CD4-positive, CD25-positive, alpha-beta regulatory T cell (primary cell): ENCODE measurements at regions not wholly inside any gene's neighbourhood (a gene's known extent, or its start where the extent isn't known, plus 50 kb on each side); places are given as distances from the start of the nearest gene placed in this dataset.
"Not testable (repeated sequence)": the region's sequence is repeated elsewhere in the genome, so short reads cannot be mapped to it uniquely, and the experiment has no call there.

ENCODE experiments used
- ATAC-seq, 2 donors: fragments of 150-1000 bp; cut with Tn5 transposase; one replicate each; pipeline ENCODE4 v1.10.0; 2021; ENCODE audit warnings: low read depth in 2 of 2, moderate number of reproducible peaks in 2 of 2, moderate library complexity in 1 of 2
- DNase-seq, 3 donors: peaks; one replicate each; pipeline versions ENCODE4 v3.0.0 to v3.0.0-alpha.2; 2012 to 2022; ENCODE audit warnings: mixed read lengths in 1 of 3
- H3K27ac ChIP-seq: one replicate; pipeline ENCODE4 v1.7.0; 2013; ENCODE audit warnings: mild to moderate bottlenecking, low read length; ENCODE audit not compliant: insufficient read depth, poor library complexity, severe bottlenecking
- H3K27me3 ChIP-seq: one replicate; pipeline ENCODE4 v1.7.0; 2013; ENCODE audit warnings: low read length; ENCODE audit not compliant: control insufficient read depth, insufficient read depth
- H3K36me3 ChIP-seq: one replicate; pipeline ENCODE4 v1.7.0; 2013; ENCODE audit warnings: mild to moderate bottlenecking, low read length, moderate library complexity; ENCODE audit not compliant: control insufficient read depth, insufficient read depth
- H3K4me1 ChIP-seq: 2 replicates; pipeline ENCODE4 v1.7.0; 2013; ENCODE audit warnings: mild to moderate bottlenecking, low read length; ENCODE audit not compliant: insufficient read depth, control insufficient read depth, poor library complexity, severe bottlenecking
- H3K4me3 ChIP-seq: one replicate; pipeline ENCODE4 v1.7.0; 2013; ENCODE audit warnings: low read depth, mild to moderate bottlenecking, low read length, moderate library complexity
- H3K9me3 ChIP-seq, 2 experiments: 1 replicate in 1 of 2; 2 replicates in 1 of 2; pipeline ENCODE4 v1.7.0; 2013; ENCODE audit warnings: low read length in 2 of 2, mild to moderate bottlenecking in 1 of 2, moderate library complexity in 1 of 2; ENCODE audit not compliant: control insufficient read depth in 2 of 2
- H3K27ac Mint-ChIP-seq, 3 donors: one replicate each; pipeline ENCODE4 v1.8.0; 2020 to 2022; ENCODE audit warnings: mild to moderate bottlenecking in 3 of 3, mixed read lengths in 3 of 3, moderate library complexity in 2 of 3
- H3K27me3 Mint-ChIP-seq: one replicate; pipeline ENCODE4 v1.8.0; 2022; ENCODE audit warnings: mild to moderate bottlenecking, mixed read lengths
- H3K36me3 Mint-ChIP-seq: one replicate; pipeline ENCODE4 v1.8.0; 2020; ENCODE audit warnings: mixed read lengths
- H3K4me1 Mint-ChIP-seq, 4 donors: one replicate each; pipeline ENCODE4 v1.8.0; 2020 to 2022; ENCODE audit warnings: mixed read lengths in 4 of 4, mild to moderate bottlenecking in 1 of 4
- H3K4me3 Mint-ChIP-seq, 4 donors: one replicate each; pipeline ENCODE4 v1.8.0; 2020 to 2022; ENCODE audit warnings: mild to moderate bottlenecking in 4 of 4, mixed read lengths in 4 of 4, moderate library complexity in 3 of 4
- H3K9me3 Mint-ChIP-seq, 7 donors: one replicate each; pipeline ENCODE4 v1.8.0; 2020 to 2022; ENCODE audit warnings: mixed read lengths in 7 of 7, mild to moderate bottlenecking in 3 of 7, moderate library complexity in 2 of 7

- no peaks in the 10 kb centered on the region for H3K27me3 ChIP-seq
- H3K27ac ChIP-seq, result no peak overlapping the region
- ATAC-seq (no peak), DNase-seq (no peak)
- Mint-ChIP-seq H3K27me3 (no peaks in the 10 kb centered on the region), H3K9me3 (peaks cover 1 to 11% (median 5%) of the 10 kb centered on the region in 7 donors), H3K4me1 (no peaks in the 10 kb centered on the region), H3K27ac (no peak overlapping the region), H3K36me3 (no peaks in the 10 kb centered on the region), H3K4me3 (no peak overlapping the region)
- no peaks in the 10 kb centered on the region for H3K36me3 ChIP-seq
- no peaks in the 10 kb centered on the region for H3K9me3 ChIP-seq
- no peak overlapping the region for H3K4me3 ChIP-seq
- no peaks in the 10 kb centered on the region for H3K4me1 ChIP-seq
These were observed 725.4 kb upstream of the INTU start for GRCh38 chr4:126907389-126907788.

- Histone ChIP-seq H3K27ac (no peak overlapping the region), H3K4me1 (no peaks in the 10 kb centered on the region), H3K9me3 (no peaks in the 10 kb centered on the region), H3K4me3 (no peak overlapping the region), H3K27me3 (no peaks in the 10 kb centered on the region), H3K36me3 (no peaks in the 10 kb centered on the region)
- H3K27ac Mint-ChIP-seq, result no peak overlapping the region
- H3K4me1 Mint-ChIP-seq, result no peaks in the 10 kb centered on the region
- ATAC-seq (no peak), DNase-seq (no peak)
- no peak overlapping the region for H3K4me3 Mint-ChIP-seq
- no peaks in the 10 kb centered on the region for H3K27me3 Mint-ChIP-seq
- peaks cover 0 to 20% (median 12%) of the 10 kb centered on the region in 7 donors for H3K9me3 Mint-ChIP-seq
- H3K36me3 Mint-ChIP-seq, result no peaks in the 10 kb centered on the region
These were observed 716.6 kb upstream of the INTU start for GRCh38 chr4:126916049-126916625.

GRCh38 chr4:126916626-126917140, 716.1 kb upstream of the INTU start:
- DNase-seq, result no peak
- no peaks in the 10 kb centered on the region for H3K4me1 Mint-ChIP-seq
- H3K27me3 Mint-ChIP-seq, result no peaks in the 10 kb centered on the region
- H3K36me3 Mint-ChIP-seq, result no peaks in the 10 kb centered on the region
- H3K27me3 ChIP-seq, result no peaks in the 10 kb centered on the region
- peaks cover 0 to 21% (median 12%) of the 10 kb centered on the region in 7 donors for H3K9me3 Mint-ChIP-seq
- H3K36me3 ChIP-seq, result no peaks in the 10 kb centered on the region
- H3K4me3 ChIP-seq, result no peak overlapping the region
- H3K4me1 ChIP-seq, result no peaks in the 10 kb centered on the region
- no peak overlapping the region for H3K4me3 Mint-ChIP-seq
- no peak overlapping the region for H3K27ac Mint-ChIP-seq
- ATAC-seq, result no peak
- H3K27ac ChIP-seq, result no peak overlapping the region
- no peaks in the 10 kb centered on the region for H3K9me3 ChIP-seq

GRCh38 chr4:126922328-126922938, 710.3 kb upstream of the INTU start:
- H3K27ac Mint-ChIP-seq, H3K36me3 Mint-ChIP-seq, H3K4me1 Mint-ChIP-seq, H3K36me3 ChIP-seq, ATAC-seq, H3K4me3 Mint-ChIP-seq, H3K4me3 ChIP-seq, H3K27ac ChIP-seq, H3K27me3 ChIP-seq, H3K27me3 Mint-ChIP-seq, DNase-seq, H3K9me3 ChIP-seq, H3K4me1 ChIP-seq: not testable (repeated sequence)
- peaks cover 0 to 34% (median 13%) of the 10 kb centered on the region in 7 donors for H3K9me3 Mint-ChIP-seq

- Mint-ChIP-seq H3K27ac (no peak overlapping the region), H3K36me3 (no peaks in the 10 kb centered on the region), H3K4me1 (no peaks in the 10 kb centered on the region), H3K9me3 (peaks cover 0 to 29% (median 8%) of the 10 kb centered on the region in 7 donors), H3K27me3 (no peaks in the 10 kb centered on the region), H3K4me3 (no peak overlapping the region)
- no peak for DNase-seq
- H3K9me3 ChIP-seq, result no peaks in the 10 kb centered on the region
- H3K4me3 ChIP-seq, result no peak overlapping the region
- no peak overlapping the region for H3K27ac ChIP-seq
- H3K4me1 ChIP-seq, result no peaks in the 10 kb centered on the region
- H3K36me3 ChIP-seq, result no peaks in the 10 kb centered on the region
- ATAC-seq, result no peak
- no peaks in the 10 kb centered on the region for H3K27me3 ChIP-seq
These were observed 708.5 kb upstream of the INTU start for GRCh38 chr4:126924237-126924636.

GRCh38 chr4:126930059-126930458, 702.7 kb upstream of the INTU start:
- not testable (repeated sequence) for H3K9me3 Mint-ChIP-seq, H3K27me3 ChIP-seq, H3K9me3 ChIP-seq, H3K27ac Mint-ChIP-seq, H3K27ac ChIP-seq, H3K4me1 ChIP-seq, H3K4me3 Mint-ChIP-seq, ATAC-seq, H3K4me1 Mint-ChIP-seq, H3K36me3 ChIP-seq, H3K4me3 ChIP-seq, H3K36me3 Mint-ChIP-seq, H3K27me3 Mint-ChIP-seq, DNase-seq

- no peak overlapping the region for H3K27ac ChIP-seq
- no peaks in the 10 kb centered on the region for H3K4me1 Mint-ChIP-seq
- no peak overlapping the region for H3K4me3 ChIP-seq
- H3K36me3 ChIP-seq, result no peaks in the 10 kb centered on the region
- H3K4me1 ChIP-seq, result no peaks in the 10 kb centered on the region
- H3K4me3 Mint-ChIP-seq, result no peak overlapping the region
- no peaks in the 10 kb centered on the region for H3K27me3 ChIP-seq
- H3K27ac Mint-ChIP-seq, result no peak overlapping the region
- ATAC-seq (no peak), DNase-seq (no peak)
- H3K9me3 Mint-ChIP-seq, result peaks cover 0 to 10% (median 4%) of the 10 kb centered on the region in 7 donors
- H3K36me3 Mint-ChIP-seq, result no peaks in the 10 kb centered on the region
- no peaks in the 10 kb centered on the region for H3K9me3 ChIP-seq
- no peaks in the 10 kb centered on the region for H3K27me3 Mint-ChIP-seq
These were observed 697.0 kb upstream of the INTU start for GRCh38 chr4:126935801-126936200.

GRCh38 chr4:126937342-126937741, 695.4 kb upstream of the INTU start:
- H3K36me3 ChIP-seq, result no peaks in the 10 kb centered on the region
- ATAC-seq, result no peak

More at GRCh38 chr4:126937342-126937741, 695.4 kb upstream of the INTU start:
- Histone ChIP-seq H3K4me1 (no peaks in the 10 kb centered on the region), H3K27ac (no peak overlapping the region), H3K27me3 (no peaks in the 10 kb centered on the region), H3K9me3 (no peaks in the 10 kb centered on the region), H3K4me3 (no peak overlapping the region)
- Mint-ChIP-seq H3K4me1 (no peaks in the 10 kb centered on the region), H3K27ac (no peak overlapping the region), H3K4me3 (no peak overlapping the region), H3K36me3 (no peaks in the 10 kb centered on the region), H3K27me3 (no peaks in the 10 kb centered on the region), H3K9me3 (peaks cover 2 to 15% (median 6%) of the 10 kb centered on the region in 7 donors)
- no peak for DNase-seq
